ENCODE measurements at regions not wholly inside any gene's neighbourhood (a gene's known extent, or its start where the extent isn't known, plus 50 kb on each side); places are given as distances from the start of the nearest gene placed in this dataset.
"Not testable (repeated sequence)": the region's sequence is repeated elsewhere in the genome, so short reads cannot be mapped to it uniquely, and the experiment has no call there.

DNA sequence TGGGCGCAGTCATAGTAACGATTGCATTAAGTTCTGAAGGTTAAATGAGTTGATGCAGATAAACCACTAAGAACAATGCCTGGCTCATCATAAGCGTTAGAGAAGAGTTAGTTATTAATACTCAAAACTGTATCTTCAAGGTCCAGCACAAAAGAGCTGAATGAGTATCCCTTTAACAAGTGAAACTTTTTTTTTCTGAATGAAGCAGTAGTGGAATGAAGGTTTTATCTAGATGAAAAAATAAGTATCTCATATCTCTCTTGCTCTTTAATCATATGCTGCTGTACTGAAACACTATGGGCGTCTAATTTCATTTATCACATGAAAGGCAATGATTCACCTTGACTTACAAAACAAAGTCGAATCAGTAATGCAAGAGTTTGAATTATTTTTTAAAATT is 207.4 kb downstream of the BCAS1 start:
- not testable (repeated sequence) for DNase-seq (ENCODE audit: low spot score); H3K27me3 ChIP-seq; H4K20me1 ChIP-seq (ENCODE audit: low read depth); H3K27ac ChIP-seq; H3K4me3 Mint-ChIP-seq; H3K36me3 Mint-ChIP-seq; H3K9me3 Mint-ChIP-seq; H3K79me2 ChIP-seq (ENCODE audit: low read depth); H2AFZ ChIP-seq (replicated peaks); H3K9me3 ChIP-seq (ENCODE audit: low read depth); H3K4me2 ChIP-seq; H3K36me3 ChIP-seq; H3K4me3 ChIP-seq; H3K27ac Mint-ChIP-seq; H3K27me3 Mint-ChIP-seq (ENCODE audit: insufficient read depth, low read depth); H3K9ac ChIP-seq
- peaks cover 43% of the 10 kb centered on the region for H3F3A ChIP-seq (ENCODE audit: low read depth)
- H3K4me1 Mint-ChIP-seq = peaks cover 66% of the 10 kb centered on the region
- H3K4me1 ChIP-seq = peaks cover 44% of the 10 kb centered on the region

DNA sequence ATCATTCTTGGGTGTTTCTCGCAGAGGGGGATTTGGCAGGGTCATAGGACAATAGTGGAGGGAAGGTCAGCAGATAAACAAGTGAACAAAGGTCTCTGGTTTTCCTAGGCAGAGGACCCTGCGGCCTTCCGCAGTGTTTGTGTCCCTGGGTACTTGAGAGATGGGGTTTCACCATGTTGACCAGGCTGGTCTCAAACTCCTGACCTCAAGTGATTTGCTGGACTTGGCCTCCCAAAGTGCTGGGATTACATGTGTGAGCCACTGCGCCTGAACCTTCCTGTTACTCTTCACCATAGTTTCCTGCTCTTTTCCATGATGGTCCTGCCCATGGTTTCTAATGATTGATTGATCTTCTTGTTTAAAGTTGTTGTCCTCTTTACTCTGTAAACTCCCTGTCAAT is 207.9 kb downstream of the BCAS1 start:
- H3K4me2 ChIP-seq; H3K79me2 ChIP-seq (ENCODE audit: low read depth): not testable (repeated sequence)

GRCh38 chr20:53862136-53862397 is 208.3 kb downstream of the BCAS1 start:
- H3K4me2 ChIP-seq; H3K9ac ChIP-seq; H3K4me3 Mint-ChIP-seq; H2AFZ ChIP-seq (replicated peaks); H3K36me3 ChIP-seq; H3K27me3 ChIP-seq; H3K4me3 ChIP-seq; H3K9me3 Mint-ChIP-seq; H3K9me3 ChIP-seq (ENCODE audit: low read depth); H3K79me2 ChIP-seq (ENCODE audit: low read depth); H3K27ac ChIP-seq; H3K27me3 Mint-ChIP-seq (ENCODE audit: insufficient read depth, low read depth); H3K36me3 Mint-ChIP-seq; H4K20me1 ChIP-seq (ENCODE audit: low read depth); H3K27ac Mint-ChIP-seq; DNase-seq (ENCODE audit: low spot score): not testable (repeated sequence)
- Histone ChIP-seq H3K4me1 (peaks cover 35% of the 10 kb centered on the region), H3F3A (ENCODE audit: low read depth) (peaks cover 41% of the 10 kb centered on the region)
- H3K4me1 Mint-ChIP-seq = peaks cover 63% of the 10 kb centered on the region

More for the DNA sequence above, 207.9 kb downstream of the BCAS1 start:
- H3K27ac Mint-ChIP-seq = peak overlapping the region; percentile 13
- not testable (repeated sequence) for H3K4me3 Mint-ChIP-seq; H3K4me3 ChIP-seq; H3K27me3 Mint-ChIP-seq (ENCODE audit: insufficient read depth, low read depth); H3K27me3 ChIP-seq; H3K36me3 ChIP-seq; H3K36me3 Mint-ChIP-seq; H2AFZ ChIP-seq (replicated peaks); DNase-seq (ENCODE audit: low spot score); H3K9me3 Mint-ChIP-seq; H3K9ac ChIP-seq; H3K27ac ChIP-seq; H3K9me3 ChIP-seq (ENCODE audit: low read depth); H4K20me1 ChIP-seq (ENCODE audit: low read depth)
- H3K4me1 ChIP-seq = peaks cover 39% of the 10 kb centered on the region
- H3F3A ChIP-seq (ENCODE audit: low read depth) = peaks cover 43% of the 10 kb centered on the region
- peaks cover 66% of the 10 kb centered on the region for H3K4me1 Mint-ChIP-seq

DNA sequence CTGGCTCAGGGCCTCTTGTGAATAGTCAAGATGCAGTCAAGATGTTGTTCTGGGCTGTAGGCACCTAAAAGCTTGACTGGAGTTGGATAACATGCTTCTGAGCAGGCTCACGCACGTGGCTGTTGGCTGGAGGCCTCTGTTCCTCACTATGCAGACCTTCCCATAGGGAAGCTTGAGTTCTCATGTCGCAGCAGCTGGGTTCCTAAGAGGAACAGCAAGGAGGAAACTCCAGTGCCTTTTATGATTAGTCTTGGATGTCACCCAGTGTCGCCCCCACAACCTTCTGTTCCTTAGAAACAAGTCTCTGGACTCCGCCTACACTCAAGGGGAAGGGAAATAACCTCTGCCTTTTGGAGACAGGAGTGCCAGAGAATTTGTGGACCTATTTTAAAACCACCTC is 210.7 kb downstream of the BCAS1 start:
- Histone ChIP-seq H3K9ac (no peak overlapping the region), H3K27ac (no peak overlapping the region), H3K4me2 (no peak overlapping the region), H3K9me3 (ENCODE audit: low read depth) (no peaks in the 10 kb centered on the region), H3K36me3 (no peaks in the 10 kb centered on the region), H4K20me1 (ENCODE audit: low read depth) (no peaks in the 10 kb centered on the region), H2AFZ (replicated peaks) (peak overlapping the region; percentile 46), H3K79me2 (ENCODE audit: low read depth) (no peaks in the 10 kb centered on the region), H3K4me1 (peaks cover 12% of the 10 kb centered on the region), H3K4me3 (no peak overlapping the region), H3F3A (ENCODE audit: low read depth) (peaks cover 18% of the 10 kb centered on the region), H3K27me3 (no peaks in the 10 kb centered on the region)
- Mint-ChIP-seq H3K4me1 (peaks cover 53% of the 10 kb centered on the region), H3K36me3 (no peaks in the 10 kb centered on the region), H3K27ac (no peak overlapping the region), H3K4me3 (no peak overlapping the region), H3K9me3 (no peaks in the 10 kb centered on the region), H3K27me3 (ENCODE audit: insufficient read depth, low read depth) (peaks cover 10% of the 10 kb centered on the region)
- TF ChIP-seq, protein P1, sequence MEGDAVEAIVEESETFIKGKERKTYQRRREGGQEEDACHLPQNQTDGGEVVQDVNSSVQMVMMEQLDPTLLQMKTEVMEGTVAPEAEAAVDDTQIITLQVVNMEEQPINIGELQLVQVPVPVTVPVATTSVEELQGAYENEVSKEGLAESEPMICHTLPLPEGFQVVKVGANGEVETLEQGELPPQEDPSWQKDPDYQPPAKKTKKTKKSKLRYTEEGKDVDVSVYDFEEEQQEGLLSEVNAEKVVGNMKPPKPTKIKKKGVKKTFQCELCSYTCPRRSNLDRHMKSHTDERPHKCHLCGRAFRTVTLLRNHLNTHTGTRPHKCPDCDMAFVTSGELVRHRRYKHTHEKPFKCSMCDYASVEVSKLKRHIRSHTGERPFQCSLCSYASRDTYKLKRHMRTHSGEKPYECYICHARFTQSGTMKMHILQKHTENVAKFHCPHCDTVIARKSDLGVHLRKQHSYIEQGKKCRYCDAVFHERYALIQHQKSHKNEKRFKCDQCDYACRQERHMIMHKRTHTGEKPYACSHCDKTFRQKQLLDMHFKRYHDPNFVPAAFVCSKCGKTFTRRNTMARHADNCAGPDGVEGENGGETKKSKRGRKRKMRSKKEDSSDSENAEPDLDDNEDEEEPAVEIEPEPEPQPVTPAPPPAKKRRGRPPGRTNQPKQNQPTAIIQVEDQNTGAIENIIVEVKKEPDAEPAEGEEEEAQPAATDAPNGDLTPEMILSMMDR (IDR thresholded peaks at IDR 0.05) = no peak
- TF ChIP-seq EZH2phosphoT487 (IDR thresholded peaks at IDR 0.05) (no peak), EZH2 (IDR thresholded peaks at IDR 0.05) (no peak)
- no peak for DNase-seq (ENCODE audit: low spot score)

DNA sequence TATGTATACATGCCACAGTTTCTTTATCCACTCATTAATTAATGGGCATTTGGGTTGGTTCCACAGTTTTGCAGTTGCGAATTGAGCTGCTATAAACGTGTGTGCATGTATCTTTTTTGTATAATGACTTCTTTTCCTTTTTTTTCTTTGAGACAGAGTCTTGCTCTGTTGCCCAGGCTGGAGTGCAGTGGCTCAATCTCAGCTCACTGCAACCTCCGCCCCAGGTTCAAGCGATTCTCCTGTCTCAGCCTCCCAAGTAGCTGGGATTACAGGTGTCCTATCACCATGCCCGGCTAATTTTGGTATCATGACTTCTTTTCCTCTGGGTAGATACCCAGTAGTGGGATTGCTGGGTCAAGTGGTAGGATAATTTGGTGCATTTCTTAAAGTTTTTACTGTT is 211.4 kb downstream of the BCAS1 start:
- peaks cover 11% of the 10 kb centered on the region for H3F3A ChIP-seq (ENCODE audit: low read depth)
- H3K4me3 Mint-ChIP-seq; H2AFZ ChIP-seq (replicated peaks); H3K27me3 ChIP-seq; DNase-seq (ENCODE audit: low spot score); H3K4me1 ChIP-seq; H3K9ac ChIP-seq; H4K20me1 ChIP-seq (ENCODE audit: low read depth); H3K79me2 ChIP-seq (ENCODE audit: low read depth); H3K27me3 Mint-ChIP-seq (ENCODE audit: insufficient read depth, low read depth); H3K36me3 ChIP-seq; H3K4me3 ChIP-seq; H3K27ac ChIP-seq; H3K9me3 Mint-ChIP-seq; H3K4me2 ChIP-seq; H3K36me3 Mint-ChIP-seq; H3K9me3 ChIP-seq (ENCODE audit: low read depth); H3K27ac Mint-ChIP-seq: not testable (repeated sequence)
- peaks cover 46% of the 10 kb centered on the region for H3K4me1 Mint-ChIP-seq

DNA sequence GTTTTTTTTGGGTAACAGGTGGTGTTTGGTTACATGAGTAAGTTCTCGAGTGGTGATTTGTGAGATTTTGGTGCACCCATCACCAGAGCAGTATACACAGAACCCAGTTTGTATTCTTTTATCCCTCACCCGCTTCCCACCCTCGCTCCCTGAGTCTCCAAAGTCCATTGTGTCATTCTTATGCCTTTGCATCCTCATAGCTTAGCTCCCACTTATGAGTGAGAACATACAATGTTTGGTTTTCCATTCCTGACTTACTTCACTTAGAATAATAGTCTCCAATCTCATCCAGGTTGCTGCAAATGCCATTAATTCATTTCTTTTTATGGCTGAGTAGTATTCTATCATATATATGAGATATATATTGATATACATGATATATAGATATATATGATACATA is 211.9 kb downstream of the BCAS1 start:
- not testable (repeated sequence) for H3K9me3 ChIP-seq (ENCODE audit: low read depth); DNase-seq (ENCODE audit: low spot score); H3K4me3 ChIP-seq; H3K27me3 Mint-ChIP-seq (ENCODE audit: insufficient read depth, low read depth); H3K9ac ChIP-seq; H3K4me1 ChIP-seq; H3K79me2 ChIP-seq (ENCODE audit: low read depth); H3K27ac ChIP-seq; H2AFZ ChIP-seq (replicated peaks); H3K9me3 Mint-ChIP-seq; H3K4me3 Mint-ChIP-seq; H3K4me2 ChIP-seq; H3F3A ChIP-seq (ENCODE audit: low read depth); H3K27ac Mint-ChIP-seq; H3K36me3 Mint-ChIP-seq; H4K20me1 ChIP-seq (ENCODE audit: low read depth); H3K36me3 ChIP-seq; H3K27me3 ChIP-seq
- peaks cover 41% of the 10 kb centered on the region for H3K4me1 Mint-ChIP-seq

Measured in neural progenitor cell (in vitro differentiated cells).